BLaER1 treated with 17β-estradiol and CSF1 and Interleukin-3, amounts not matched to agents 10 nM and 100 nM (cell line): ENCODE measurements at regions not wholly inside any gene's neighbourhood (a gene's known extent, or its start where the extent isn't known, plus 50 kb on each side); places are given as distances from the start of the nearest gene placed in this dataset.

Experiments
- H3K27ac ChIP-seq, 11 experiments: shearing (Covaris generic); formaldehyde crosslinking; 2 replicates each; pipeline ENCODE4 v1.8.1; 2022
- H3K27me3 ChIP-seq, 11 experiments: shearing (Covaris generic); formaldehyde crosslinking; 2 replicates each; pipeline ENCODE4 v1.8.1; 2022
- H3K36me3 ChIP-seq, 11 experiments: shearing (Covaris generic); formaldehyde crosslinking; 2 replicates each; pipeline ENCODE4 v1.8.1; 2022
- H3K4me1 ChIP-seq, 10 experiments: shearing (Covaris generic); formaldehyde crosslinking; 2 replicates each; pipeline ENCODE4 v1.8.1; 2022
- H3K4me2 ChIP-seq, 11 experiments: shearing (Covaris generic); formaldehyde crosslinking; 2 replicates each; pipeline ENCODE4 v1.8.1; 2022
- H3K4me3 ChIP-seq, 10 experiments: shearing (Covaris generic); formaldehyde crosslinking; 2 replicates each; pipeline ENCODE4 v1.8.1; 2022
- H3K9ac ChIP-seq, 11 experiments: shearing (Covaris generic); formaldehyde crosslinking; 2 replicates each; pipeline ENCODE4 v1.8.1; 2022
- H3K9me3 ChIP-seq, 11 experiments: shearing (Covaris generic); formaldehyde crosslinking; replicated peaks in 1 of 11; 2 replicates each; pipeline ENCODE4 v1.8.1; 2022
- H4K20me1 ChIP-seq, 11 experiments: shearing (Covaris generic); formaldehyde crosslinking; 2 replicates each; pipeline ENCODE4 v1.8.1; 2022
- Cebpa-rat ChIP-seq, 11 experiments: shearing (Covaris generic); IDR thresholded peaks; 2 replicates each; pipeline ENCODE4 v1.8.1; 2022

GRCh38 chr6:2549834-2550233 lies 200.9 kb downstream of the MYLK4 start:
- peaks cover 18 to 40% (median 23%) of the 10 kb centered on the region in 11 experiments; a peak in 21 of 22 replicates for H3K9me3 ChIP-seq
- H4K20me1 ChIP-seq = no peaks in the 10 kb centered on the region
- no peak overlapping the region for H3K4me2 ChIP-seq
- peaks cover 0 to 35% (median 8%) of the 10 kb centered on the region in 10 experiments; a peak in 14 of 20 replicates for H3K4me1 ChIP-seq
- peaks cover 0 to 14% (median 0%) of the 10 kb centered on the region in 11 experiments; a peak in 6 of 22 replicates for H3K27me3 ChIP-seq
- H3K27ac ChIP-seq = no peak overlapping the region
- peaks cover 0 to 12% (median 0%) of the 10 kb centered on the region in 11 experiments; a peak in 2 of 22 replicates for H3K36me3 ChIP-seq
- TF ChIP-seq Cebpa-rat (IDR thresholded peaks at IDR 0.05) = no peak
- H3K4me3 ChIP-seq = no peak overlapping the region
- no peak overlapping the region for H3K9ac ChIP-seq

DNA sequence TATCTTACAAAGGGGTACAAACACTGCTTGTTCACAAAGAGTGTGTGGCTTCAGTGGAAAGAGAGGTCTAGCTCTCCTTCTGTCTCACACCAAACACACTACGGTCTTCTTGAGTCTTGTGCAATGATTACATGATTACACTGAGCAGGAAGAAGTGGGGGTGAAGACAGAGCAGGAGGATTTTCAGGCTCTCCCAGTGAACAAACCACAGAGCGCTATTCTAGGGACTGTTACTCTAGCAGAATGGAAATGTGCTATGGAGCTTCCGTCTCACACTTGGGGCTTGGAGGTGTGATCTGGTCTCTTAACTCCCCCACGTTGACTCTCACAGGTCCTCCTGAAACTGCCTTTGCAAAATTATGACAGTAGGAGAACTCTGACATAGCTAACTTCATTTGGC lies 203.4 kb downstream of the MYLK4 start:
- Histone ChIP-seq H3K27ac (peak overlapping the region in 2 of 11 experiments; percentile 48 to 59; a peak in 3 of 22 replicates), H3K9me3 (peaks cover 18 to 40% (median 23%) of the 10 kb centered on the region in 11 experiments; a peak in 21 of 22 replicates)

DNA sequence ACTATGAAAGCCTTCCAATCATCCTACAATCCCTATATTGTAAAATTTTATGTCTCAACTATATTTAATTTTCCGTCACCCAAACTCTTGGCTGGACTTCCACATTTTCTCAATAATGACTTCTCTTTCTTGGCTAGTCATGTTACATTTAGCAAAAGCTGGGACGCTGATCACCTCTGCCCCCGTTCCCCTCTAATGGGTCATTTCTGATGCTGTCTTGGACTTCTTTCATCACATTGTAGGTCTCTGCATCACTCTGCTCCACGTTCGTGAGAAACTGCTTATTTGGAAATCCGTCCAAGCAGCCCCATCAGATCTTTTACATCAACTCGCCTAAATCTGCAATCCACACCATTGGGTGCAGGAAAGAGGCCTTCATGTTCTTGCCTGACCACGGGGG lies 203.8 kb downstream of the MYLK4 start:
- Histone ChIP-seq H4K20me1 (no peaks in the 10 kb centered on the region), H3K9ac (no peak overlapping the region), H3K4me1 (peaks cover 23 to 61% (median 32%) of the 10 kb centered on the region in 10 experiments), H3K4me3 (peak overlapping the region in 1 of 10 experiments; percentile 24; a peak in 1 of 20 replicates), H3K27me3 (peaks cover 0 to 38% (median 10%) of the 10 kb centered on the region in 11 experiments; a peak in 11 of 22 replicates), H3K36me3 (peaks cover 0 to 12% (median 0%) of the 10 kb centered on the region in 11 experiments; a peak in 2 of 22 replicates), H3K9me3 (peaks cover 18 to 40% (median 23%) of the 10 kb centered on the region in 11 experiments; a peak in 21 of 22 replicates), H3K4me2 (peak overlapping the region in 10 of 11 experiments; percentile 11 to 66 (median 40); a peak in 17 of 22 replicates), H3K27ac (peak overlapping the region in 3 of 11 experiments; percentile 35 to 59 (median 48); a peak in 5 of 22 replicates)
- no peak for TF ChIP-seq Cebpa-rat (IDR thresholded peaks at IDR 0.05)

More for the DNA sequence above, 203.4 kb downstream of the MYLK4 start:
- Histone ChIP-seq H3K4me2 (peak overlapping the region in 10 of 11 experiments; percentile 11 to 66 (median 40); a peak in 16 of 22 replicates), H3K4me1 (peaks cover 19 to 56% (median 28%) of the 10 kb centered on the region in 10 experiments), H3K4me3 (peak overlapping the region in 1 of 10 experiments; percentile 24; a peak in 2 of 20 replicates), H3K9ac (no peak overlapping the region), H3K27me3 (peaks cover 0 to 34% (median 10%) of the 10 kb centered on the region in 11 experiments; a peak in 10 of 22 replicates), H4K20me1 (no peaks in the 10 kb centered on the region), H3K36me3 (peaks cover 0 to 12% (median 0%) of the 10 kb centered on the region in 11 experiments; a peak in 2 of 22 replicates)
- TF ChIP-seq Cebpa-rat (IDR thresholded peaks at IDR 0.05) = peak in 4 of 11 experiments; percentile 13 to 46 (median 33); a peak in 3 of 22 replicates

DNA sequence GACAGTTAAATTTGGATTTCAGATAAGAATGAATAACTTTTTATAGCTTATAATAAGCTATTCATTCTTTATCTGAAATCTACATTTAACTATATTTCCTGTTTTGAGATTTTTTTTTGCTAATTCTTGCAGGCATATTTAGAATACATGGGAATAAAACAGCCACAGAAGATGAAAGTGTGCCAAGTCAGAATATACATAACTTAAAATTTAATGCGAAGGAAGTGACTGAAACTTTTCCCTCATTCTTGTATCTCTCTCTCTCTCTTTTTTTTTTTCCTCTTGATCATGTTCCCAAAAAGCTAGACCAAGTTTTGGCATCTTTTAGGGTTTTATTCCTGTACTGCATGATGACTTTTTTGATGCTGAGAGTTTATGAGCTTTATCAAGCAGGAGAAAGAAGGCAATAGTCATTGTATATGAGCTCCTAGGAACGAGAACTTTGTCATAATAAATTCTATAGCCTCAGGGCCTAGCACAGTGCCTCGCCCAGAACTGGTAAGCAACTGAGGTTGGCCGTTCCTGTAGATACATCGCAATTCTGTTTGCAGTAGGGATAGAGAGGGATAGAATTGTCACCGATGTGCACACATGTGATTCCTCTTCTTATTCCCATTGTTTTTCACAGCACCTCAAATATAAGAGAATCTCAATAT lies 205.2 kb downstream of the MYLK4 start:
- peaks cover 18 to 40% (median 23%) of the 10 kb centered on the region in 11 experiments; a peak in 21 of 22 replicates for H3K9me3 ChIP-seq
- no peak for TF ChIP-seq Cebpa-rat (IDR thresholded peaks at IDR 0.05)

GRCh38 chr6:2543321-2543720 lies 207.4 kb downstream of the MYLK4 start:
- H3K27me3 ChIP-seq = peaks cover 0 to 52% (median 17%) of the 10 kb centered on the region in 11 experiments; a peak in 11 of 22 replicates
- H3K4me1 ChIP-seq = peaks cover 31 to 74% (median 45%) of the 10 kb centered on the region in 10 experiments
- peaks cover 0 to 9% (median 0%) of the 10 kb centered on the region in 11 experiments; a peak in 2 of 22 replicates for H3K36me3 ChIP-seq
- 0 out of 22 replicates have a peak overlapping the region, but pooled peaks of 1 of the 11 experiments have one; percentile 11 for H3K9ac ChIP-seq
- H3K4me2 ChIP-seq = peak overlapping the region; percentile 81 to 95 (median 90)
- no peaks in the 10 kb centered on the region for H4K20me1 ChIP-seq
- peaks cover 15 to 29% (median 18%) of the 10 kb centered on the region in 11 experiments; a peak in 21 of 22 replicates for H3K9me3 ChIP-seq
- peak overlapping the region in 3 of 10 experiments; percentile 5 to 14 (median 8); a peak in 3 of 20 replicates for H3K4me3 ChIP-seq
- peak overlapping the region in 4 of 11 experiments; percentile 0 to 68 (median 56); a peak in 8 of 22 replicates for H3K27ac ChIP-seq
- no peak for TF ChIP-seq Cebpa-rat (IDR thresholded peaks at IDR 0.05)

More for the DNA sequence above, 205.2 kb downstream of the MYLK4 start:
- Histone ChIP-seq H3K27me3 (peaks cover 0 to 51% (median 17%) of the 10 kb centered on the region in 11 experiments; a peak in 11 of 22 replicates), H4K20me1 (no peaks in the 10 kb centered on the region), H3K9ac (no peak overlapping the region), H3K4me3 (no peak overlapping the region), H3K4me1 (peaks cover 31 to 75% (median 45%) of the 10 kb centered on the region in 10 experiments), H3K27ac (no peak overlapping the region), H3K36me3 (peaks cover 0 to 12% (median 0%) of the 10 kb centered on the region in 11 experiments; a peak in 2 of 22 replicates), H3K4me2 (peak overlapping the region in 1 of 11 experiments; percentile 63; a peak in 1 of 22 replicates)

DNA sequence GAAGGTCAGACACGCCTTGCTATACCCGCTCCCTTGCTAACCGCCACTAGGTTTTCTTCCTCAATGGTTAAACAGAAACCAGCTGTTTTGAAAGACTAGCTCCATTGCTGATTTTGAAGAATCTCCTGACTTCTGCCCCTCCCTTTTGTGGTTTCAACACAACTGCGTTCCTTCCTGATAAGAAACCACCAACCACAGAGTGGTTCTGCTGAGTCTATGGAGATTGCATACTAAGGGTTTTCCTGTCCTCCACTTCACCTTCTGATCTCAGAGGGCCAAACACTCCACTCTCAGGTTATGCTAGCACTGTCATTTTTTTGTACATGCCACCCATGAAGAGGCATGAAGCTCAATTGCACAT lies 207.9 kb downstream of the MYLK4 start:
- Histone ChIP-seq H3K4me3 (peak overlapping the region in 4 of 10 experiments; percentile 5 to 35 (median 12); a peak in 4 of 20 replicates), H3K4me1 (peaks cover 31 to 69% (median 45%) of the 10 kb centered on the region in 10 experiments), H3K27ac (peak overlapping the region in 9 of 11 experiments; percentile 52 to 82 (median 68); a peak in 15 of 22 replicates), H3K9ac (peak overlapping the region in 4 of 11 experiments; percentile 11 to 57 (median 46); a peak in 3 of 22 replicates), H3K27me3 (peaks cover 0 to 52% (median 17%) of the 10 kb centered on the region in 11 experiments; a peak in 11 of 22 replicates), H3K4me2 (peak overlapping the region; percentile 81 to 95 (median 90)), H3K9me3 (peaks cover 10 to 24% (median 13%) of the 10 kb centered on the region in 11 experiments; a peak in 21 of 22 replicates), H3K36me3 (0 out of 22 replicates have a peak, but pooled peaks cover 0 to 4% (median 0%) of the 10 kb centered on the region in 11 experiments), H4K20me1 (no peaks in the 10 kb centered on the region)
- peak in 9 of 11 experiments; percentile 65 to 85 (median 73); a peak in 14 of 22 replicates for TF ChIP-seq Cebpa-rat (IDR thresholded peaks at IDR 0.05)

DNA sequence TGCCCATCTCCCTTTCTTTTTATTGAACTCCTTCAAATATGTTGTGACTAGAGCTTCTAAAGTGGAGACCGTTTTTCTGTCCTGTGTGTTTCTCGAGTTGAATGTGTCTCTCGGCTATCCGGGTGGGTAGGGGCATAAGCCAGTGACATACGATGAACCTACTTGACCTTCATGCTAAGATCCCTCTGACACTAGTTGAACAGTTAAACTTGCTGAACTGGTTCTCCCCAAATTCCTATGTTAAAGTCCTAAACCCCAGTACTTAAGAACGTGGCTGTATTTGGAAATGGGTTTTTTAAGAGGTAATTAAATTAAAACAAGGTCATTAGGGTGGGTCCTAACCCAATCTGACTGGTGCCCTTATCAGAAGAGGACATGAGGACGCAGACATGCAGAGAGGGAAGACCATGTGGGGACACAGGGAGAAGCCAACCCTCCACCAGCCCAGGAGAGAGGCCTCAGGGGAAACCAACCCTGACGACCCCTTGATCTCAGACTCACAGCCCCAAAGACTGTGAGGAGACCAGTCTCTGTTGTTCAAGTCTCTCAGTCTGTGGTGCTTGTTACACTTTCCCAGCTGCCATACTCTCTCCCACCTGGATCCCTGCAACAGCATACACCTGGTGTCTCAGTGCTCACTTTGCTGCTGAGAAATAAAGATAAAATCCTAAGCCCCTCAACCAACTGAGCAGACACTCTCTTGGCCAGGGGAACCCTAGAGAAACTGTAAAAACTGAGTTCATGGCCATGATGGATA lies 208.4 kb downstream of the MYLK4 start:
- Histone ChIP-seq H3K27me3 (peaks cover 0 to 52% (median 17%) of the 10 kb centered on the region in 11 experiments; a peak in 11 of 22 replicates), H3K36me3 (0 out of 22 replicates have a peak, but pooled peaks cover 0 to under 1% (median 0%) of the 10 kb centered on the region in 11 experiments), H3K4me2 (peak overlapping the region; percentile 81 to 95 (median 90)), H3K9ac (peak overlapping the region in 8 of 11 experiments; percentile 1 to 57 (median 28); a peak in 8 of 22 replicates), H3K4me3 (peak overlapping the region in 4 of 10 experiments; percentile 7 to 35 (median 12); a peak in 3 of 20 replicates), H3K9me3 (peaks cover 4 to 18% (median 7%) of the 10 kb centered on the region in 11 experiments; a peak in 20 of 22 replicates), H3K4me1 (peaks cover 31 to 63% (median 41%) of the 10 kb centered on the region in 10 experiments), H4K20me1 (no peaks in the 10 kb centered on the region), H3K27ac (peak overlapping the region in 10 of 11 experiments; percentile 26 to 82 (median 66); a peak in 18 of 22 replicates)
- TF ChIP-seq Cebpa-rat (IDR thresholded peaks at IDR 0.05) = no peak
